CD4-positive, alpha-beta T cell (primary cell): ENCODE measurements at regions not wholly inside any gene's neighbourhood (a gene's known extent, or its start where the extent isn't known, plus 50 kb on each side); places are given as distances from the start of the nearest gene placed in this dataset.

Experiments
- ATAC-seq: fragments of 200-7000 bp; cut with Tn5 transposase; one replicate; pipeline ENCODE4 v1.10.0; 2022; ENCODE audit warnings: mild to moderate bottlenecking; ENCODE audit not compliant: poor library complexity
- CTCF ChIA-PET: fragments of 350-600 bp; sonication (Branson Sonifier 250); formaldehyde crosslinking; loops from one replicate; lab custom pipeline; 2021; ENCODE audit warnings: antibody characterized with exemption, inconsistent platforms; lab: Charles Lee
- POLR2A ChIA-PET: fragments of 350-600 bp; sonication (Branson Sonifier 250); formaldehyde crosslinking; loops from one replicate; lab custom pipeline; 2021; ENCODE audit warnings: antibody characterized with exemption, inconsistent platforms; lab: Charles Lee
- DNase-seq, 14 experiments: peaks; one replicate each; pipeline ENCODE4 v3.0.0-alpha.2; 2013 to 2020; ENCODE audit warnings: mixed read lengths in 2 of 14
- H3K27ac ChIP-seq, 2 donors: one replicate each; pipeline versions ENCODE4 v1.5.1 to v1.7.0; 2013; ENCODE audit warnings: low read length in 2 of 2, low read depth in 1 of 2, mild to moderate bottlenecking in 1 of 2
- H3K27me3 ChIP-seq, 2 experiments: 1 replicate in 1 of 2; 2 replicates in 1 of 2; pipeline versions ENCODE4 v1.6.1 to v1.7.0; 2013; ENCODE audit warnings: low read length in 2 of 2, control low read depth in 1 of 2, mild to moderate bottlenecking in 1 of 2, moderate library complexity in 1 of 2; ENCODE audit not compliant: insufficient read depth in 2 of 2, control insufficient read depth in 1 of 2
- H3K36me3 ChIP-seq: one replicate; pipeline ENCODE4 v1.6.1; 2013; ENCODE audit warnings: low read length, control low read depth; ENCODE audit not compliant: insufficient read depth
- H3K4me1 ChIP-seq: one replicate; pipeline ENCODE4 v1.6.1; 2013; ENCODE audit warnings: low read length, control low read depth; ENCODE audit not compliant: insufficient read depth
- H3K4me3 ChIP-seq: one replicate; pipeline ENCODE4 v1.5.1; 2013; ENCODE audit warnings: mild to moderate bottlenecking, low read length, moderate library complexity
- H3K9me3 ChIP-seq, 2 experiments: 1 replicate in 1 of 2; 2 replicates in 1 of 2; pipeline versions ENCODE4 v1.6.1 to v1.7.0; 2013; ENCODE audit warnings: low read length in 2 of 2, mild to moderate bottlenecking in 2 of 2, control low read depth in 1 of 2, moderate library complexity in 1 of 2; ENCODE audit not compliant: control insufficient read depth in 1 of 2, insufficient read depth in 1 of 2
- H3K27ac Mint-ChIP-seq: one replicate; pipeline ENCODE4 v1.8.0; 2020; ENCODE audit warnings: mixed read lengths
- H3K27me3 Mint-ChIP-seq: one replicate; pipeline ENCODE4 v1.8.0; 2021; ENCODE audit warnings: mixed read lengths
- H3K36me3 Mint-ChIP-seq: one replicate; pipeline ENCODE4 v1.8.0; 2021; ENCODE audit warnings: low read depth, mixed read lengths
- H3K4me1 Mint-ChIP-seq: one replicate; pipeline ENCODE4 v1.8.0; 2021; ENCODE audit warnings: low read depth, mixed read lengths
- H3K4me3 Mint-ChIP-seq: one replicate; pipeline ENCODE4 v1.8.0; 2020; ENCODE audit warnings: mild to moderate bottlenecking, mixed read lengths
- H3K9me3 Mint-ChIP-seq: one replicate; pipeline ENCODE4 v1.8.0; 2020; ENCODE audit warnings: mixed read lengths
- intact Hi-C, 2 experiments: fragments of 100-400 bp; cut with DNase I in 1 of 2; cut with micrococcal nuclease in 1 of 2; formaldehyde crosslinking; loops; one replicate each; pipeline versions ENCODE4 v1.15.1 to v1.9.0; 2023 to 2025; cut with DNase I, micrococcal nuclease
- TF ChIP-seq, protein P1 (sequence below): fragments of 200-600 bp; IDR thresholded peaks from one replicate; pipeline ENCODE4 v1.8.0; 2022; ENCODE audit warnings: antibody characterized with exemption, mild to moderate bottlenecking

DNA sequence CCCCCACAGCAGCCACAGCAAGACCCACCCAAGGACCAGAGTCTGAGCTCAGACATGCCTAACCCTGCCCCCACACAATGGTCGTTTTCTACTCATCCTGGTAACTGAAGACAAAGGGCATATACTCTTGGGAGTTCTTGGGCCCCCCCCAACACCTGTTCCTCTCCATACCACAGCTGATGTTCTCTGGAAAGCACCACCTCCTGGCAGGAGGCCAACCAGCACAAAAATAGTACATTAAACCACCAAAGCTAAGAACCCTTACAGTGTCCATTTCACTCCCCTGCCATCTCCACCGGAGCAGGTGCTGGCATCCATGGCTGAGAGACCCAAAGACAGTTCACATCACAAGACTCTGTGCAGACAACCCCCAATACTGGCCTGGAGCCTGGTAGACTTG lies 80.6 kb upstream of the DAAM1 start:
- Mint-ChIP-seq H3K4me1 (no peaks in the 10 kb centered on the region), H3K9me3 (no peaks in the 10 kb centered on the region), H3K36me3 (no peaks in the 10 kb centered on the region), H3K27me3 (peaks cover 6% of the 10 kb centered on the region), H3K27ac (no peak overlapping the region), H3K4me3 (no peak overlapping the region)
- Histone ChIP-seq H3K4me1 (no peaks in the 10 kb centered on the region), H3K36me3 (no peaks in the 10 kb centered on the region), H3K27me3 (no peaks in the 10 kb centered on the region), H3K9me3 (no peaks in the 10 kb centered on the region), H3K27ac (no peak overlapping the region), H3K4me3 (no peak overlapping the region)
- CTCF ChIA-PET = no interaction called here
- POLR2A ChIA-PET = no interaction called here
- TF ChIP-seq, protein P1, sequence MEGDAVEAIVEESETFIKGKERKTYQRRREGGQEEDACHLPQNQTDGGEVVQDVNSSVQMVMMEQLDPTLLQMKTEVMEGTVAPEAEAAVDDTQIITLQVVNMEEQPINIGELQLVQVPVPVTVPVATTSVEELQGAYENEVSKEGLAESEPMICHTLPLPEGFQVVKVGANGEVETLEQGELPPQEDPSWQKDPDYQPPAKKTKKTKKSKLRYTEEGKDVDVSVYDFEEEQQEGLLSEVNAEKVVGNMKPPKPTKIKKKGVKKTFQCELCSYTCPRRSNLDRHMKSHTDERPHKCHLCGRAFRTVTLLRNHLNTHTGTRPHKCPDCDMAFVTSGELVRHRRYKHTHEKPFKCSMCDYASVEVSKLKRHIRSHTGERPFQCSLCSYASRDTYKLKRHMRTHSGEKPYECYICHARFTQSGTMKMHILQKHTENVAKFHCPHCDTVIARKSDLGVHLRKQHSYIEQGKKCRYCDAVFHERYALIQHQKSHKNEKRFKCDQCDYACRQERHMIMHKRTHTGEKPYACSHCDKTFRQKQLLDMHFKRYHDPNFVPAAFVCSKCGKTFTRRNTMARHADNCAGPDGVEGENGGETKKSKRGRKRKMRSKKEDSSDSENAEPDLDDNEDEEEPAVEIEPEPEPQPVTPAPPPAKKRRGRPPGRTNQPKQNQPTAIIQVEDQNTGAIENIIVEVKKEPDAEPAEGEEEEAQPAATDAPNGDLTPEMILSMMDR = no peak
- DNase-seq (no peak), ATAC-seq (no peak)
- intact Hi-C loops = no loop called here

DNA sequence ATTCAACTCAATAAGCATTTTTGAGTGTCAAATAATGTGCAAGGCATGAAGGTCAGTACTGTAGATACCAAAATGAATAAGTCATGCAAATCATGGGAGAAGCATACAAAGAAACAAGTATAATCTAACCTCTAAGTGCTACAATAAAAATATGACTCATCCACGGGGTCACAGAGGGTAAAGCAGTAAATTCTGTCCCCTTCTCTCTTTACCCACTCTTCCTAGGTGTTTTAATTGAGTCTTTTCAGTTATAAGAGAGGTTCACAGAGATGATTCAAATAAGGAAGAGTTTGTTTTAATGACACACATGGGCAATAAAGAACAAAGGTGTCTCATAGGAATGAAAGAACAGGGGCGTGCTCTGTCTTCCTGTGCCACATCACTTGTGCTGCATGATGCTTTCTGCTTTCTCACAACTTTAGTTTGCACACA lies 71.5 kb upstream of the DAAM1 start:
- ChIA-PET CTCF (no interaction called here), POLR2A (no interaction called here)
- no peaks in the 10 kb centered on the region for H3K4me1 ChIP-seq
- Mint-ChIP-seq H3K27me3 (no peaks in the 10 kb centered on the region), H3K4me3 (no peak overlapping the region), H3K9me3 (no peaks in the 10 kb centered on the region), H3K4me1 (no peaks in the 10 kb centered on the region), H3K27ac (no peak overlapping the region), H3K36me3 (no peaks in the 10 kb centered on the region)
- DNase-seq = no peak
- no peaks in the 10 kb centered on the region for H3K27me3 ChIP-seq
- no peaks in the 10 kb centered on the region for H3K36me3 ChIP-seq
- intact Hi-C loops = no loop called here
- TF ChIP-seq, protein P1 = no peak
- H3K27ac ChIP-seq = no peak overlapping the region
- H3K9me3 ChIP-seq = no peaks in the 10 kb centered on the region
- H3K4me3 ChIP-seq = no peak overlapping the region
- no peak for ATAC-seq

DNA sequence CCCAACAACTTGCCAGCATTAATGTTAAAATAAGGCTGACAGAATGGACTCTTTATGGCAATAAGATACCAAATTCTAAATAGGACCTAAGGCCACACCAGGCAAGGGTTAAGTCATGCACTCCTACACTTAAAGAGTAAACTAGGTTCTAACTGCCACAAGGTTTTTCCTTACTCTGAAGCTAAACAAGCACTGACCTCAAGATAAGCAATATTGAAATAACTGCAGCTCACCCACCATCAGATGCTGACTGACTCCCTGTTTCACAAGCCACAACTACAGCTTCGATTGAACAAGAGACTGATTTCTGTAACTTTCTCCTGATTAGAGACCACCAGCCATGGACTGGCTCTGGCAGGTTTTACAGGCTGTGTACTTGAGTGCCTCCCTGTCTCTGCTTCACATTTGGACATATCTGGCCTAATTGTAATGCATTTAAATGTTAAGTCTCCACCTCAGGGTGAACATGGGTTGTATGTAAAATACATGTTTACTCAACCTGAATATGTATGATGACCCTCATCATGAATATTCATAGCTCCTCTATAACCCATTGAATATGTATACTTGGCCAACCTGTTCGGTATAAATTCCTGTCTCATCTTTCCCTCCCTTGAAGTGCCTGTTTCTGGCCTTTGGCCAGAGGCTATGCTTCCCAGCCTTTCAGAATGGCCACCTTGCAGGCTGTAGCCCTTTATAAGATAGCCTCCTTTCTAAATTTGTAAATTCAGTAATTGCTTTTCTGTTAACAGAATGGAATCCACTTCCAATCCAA lies 70.5 kb upstream of the DAAM1 start:
- no peak for DNase-seq
- Mint-ChIP-seq H3K4me3 (no peak overlapping the region), H3K27me3 (peaks cover 5% of the 10 kb centered on the region), H3K9me3 (no peaks in the 10 kb centered on the region), H3K27ac (no peak overlapping the region), H3K36me3 (no peaks in the 10 kb centered on the region), H3K4me1 (no peaks in the 10 kb centered on the region)
- H3K4me3 ChIP-seq = no peak overlapping the region
- H3K36me3 ChIP-seq = no peaks in the 10 kb centered on the region
- H3K4me1 ChIP-seq = no peaks in the 10 kb centered on the region
- POLR2A ChIA-PET = no interaction called here
- H3K27me3 ChIP-seq = no peaks in the 10 kb centered on the region
- H3K27ac ChIP-seq = no peak overlapping the region
- TF ChIP-seq, protein P1 = no peak
- no peaks in the 10 kb centered on the region for H3K9me3 ChIP-seq
- intact Hi-C loops = no loop called here
- CTCF ChIA-PET = no interaction called here
- no peak for ATAC-seq
